ENCODE measurements at regions not wholly inside any gene's neighbourhood (a gene's known extent, or its start where the extent isn't known, plus 50 kb on each side); places are given as distances from the start of the nearest gene placed in this dataset.
A peak's percentile ranks its signal among the peaks of the same experiment; 100 is the strongest.

DNA sequence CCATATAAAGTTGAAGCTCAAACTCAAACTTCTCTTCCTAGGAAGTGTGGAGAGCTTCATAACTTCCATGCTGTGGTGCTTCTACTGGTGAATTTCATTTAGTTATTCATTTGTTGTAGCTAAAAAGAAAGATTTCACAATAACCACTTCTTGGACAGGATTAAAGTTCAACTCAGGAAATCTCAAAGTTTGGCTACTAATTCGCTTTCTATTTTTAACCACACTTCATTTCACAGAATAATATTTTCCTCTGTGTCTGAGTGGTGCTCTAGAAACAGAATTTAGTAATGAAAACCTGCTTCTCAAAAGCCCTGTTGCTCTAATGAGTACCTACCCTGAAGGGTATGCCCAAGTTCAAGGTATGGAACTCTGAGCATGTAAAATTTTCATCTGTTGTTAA lies 73.9 kb downstream of the ACTBL2 start:
- H3K27ac Mint-ChIP-seq: no peak overlapping the region
- H3K9me3 Mint-ChIP-seq: no peaks in the 10 kb centered on the region
- CTCF ChIA-PET: no interaction called here
- no peaks in the 10 kb centered on the region for H3K4me1 Mint-ChIP-seq
- H3K36me3 Mint-ChIP-seq: no peaks in the 10 kb centered on the region
- no peak overlapping the region for H3K4me3 Mint-ChIP-seq
- H3K27me3 Mint-ChIP-seq: no peaks in the 10 kb centered on the region
- no peak for DNase-seq

DNA sequence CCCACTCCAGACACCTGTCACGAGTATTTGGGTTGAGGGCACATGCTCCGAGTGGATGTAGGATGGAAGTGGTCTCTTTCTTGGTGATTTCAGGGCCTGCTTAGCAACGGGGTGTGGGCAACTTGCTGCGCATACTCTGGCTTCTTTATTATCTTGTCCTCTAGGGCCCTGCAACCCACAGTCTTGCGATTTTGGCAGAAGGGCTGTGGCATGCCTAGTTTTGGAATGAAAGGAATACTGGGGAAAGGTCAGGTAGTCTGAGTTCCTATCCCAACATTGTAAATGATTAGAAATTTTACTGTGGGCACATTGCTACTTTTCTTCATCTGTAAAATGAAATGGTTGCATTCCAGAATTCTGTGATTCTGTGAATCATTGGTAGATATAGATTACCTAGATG lies 74.3 kb downstream of the ACTBL2 start:
- no peak for DNase-seq

DNA sequence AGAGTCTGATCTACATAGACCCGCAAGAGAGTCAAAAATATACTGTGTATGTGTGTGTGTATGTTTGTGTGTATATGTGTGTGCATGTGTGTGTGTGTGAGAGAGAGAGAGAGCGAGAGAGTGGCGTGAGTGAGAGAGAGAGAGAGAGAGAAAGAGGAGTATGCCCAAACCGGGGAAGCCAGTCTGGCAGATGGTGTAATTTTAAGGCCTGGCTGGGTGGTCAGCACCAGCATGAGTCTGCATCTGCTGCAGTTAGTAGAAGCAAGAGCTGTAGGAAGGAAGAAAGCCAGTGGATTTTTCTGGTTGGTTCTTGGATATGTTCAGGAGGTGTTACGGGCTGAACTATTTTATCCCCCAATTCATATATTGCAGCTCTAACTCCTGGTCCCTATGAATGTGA lies 75.2 kb downstream of the ACTBL2 start:
- H3K27me3 Mint-ChIP-seq: no peaks in the 10 kb centered on the region
- no peaks in the 10 kb centered on the region for H3K36me3 Mint-ChIP-seq
- H3K4me3 Mint-ChIP-seq: no peak overlapping the region
- H3K4me1 Mint-ChIP-seq: no peaks in the 10 kb centered on the region
- H3K9me3 Mint-ChIP-seq: no peaks in the 10 kb centered on the region
- H3K27ac Mint-ChIP-seq: no peak overlapping the region
- no peak for DNase-seq
- CTCF ChIA-PET: no interaction called here

More for the DNA sequence above, 74.3 kb downstream of the ACTBL2 start:
- CTCF ChIA-PET: no interaction called here
- Mint-ChIP-seq H3K4me1 (no peaks in the 10 kb centered on the region), H3K36me3 (no peaks in the 10 kb centered on the region), H3K27me3 (no peaks in the 10 kb centered on the region), H3K4me3 (no peak overlapping the region), H3K9me3 (no peaks in the 10 kb centered on the region), H3K27ac (no peak overlapping the region)

DNA sequence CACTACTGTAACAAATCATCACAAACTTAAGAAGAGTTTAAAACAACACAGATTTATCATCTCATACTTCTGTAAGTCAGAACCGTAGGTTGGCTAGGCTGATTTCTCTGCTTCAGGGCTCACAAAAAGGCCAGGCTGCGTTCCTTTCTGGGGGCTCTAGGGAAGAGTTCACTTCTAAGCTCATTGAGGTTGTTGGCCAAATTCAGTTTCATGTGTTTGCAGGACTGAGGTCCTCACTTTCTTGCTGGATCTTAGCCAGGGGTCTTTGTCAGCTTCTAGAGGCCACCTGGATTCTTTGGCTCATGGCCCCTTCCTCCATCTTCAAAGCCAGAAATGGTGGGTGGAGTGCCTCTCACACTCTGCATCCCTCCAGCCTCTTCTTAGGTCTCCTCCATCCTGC lies 76.0 kb downstream of the ACTBL2 start:
- H3K9me3 Mint-ChIP-seq: no peaks in the 10 kb centered on the region
- DNase-seq: no peak
- H3K27me3 Mint-ChIP-seq: no peaks in the 10 kb centered on the region
- CTCF ChIA-PET: no interaction called here
- no peaks in the 10 kb centered on the region for H3K36me3 Mint-ChIP-seq
- no peak overlapping the region for H3K4me3 Mint-ChIP-seq
- no peak overlapping the region for H3K27ac Mint-ChIP-seq
- H3K4me1 Mint-ChIP-seq: no peaks in the 10 kb centered on the region

DNA sequence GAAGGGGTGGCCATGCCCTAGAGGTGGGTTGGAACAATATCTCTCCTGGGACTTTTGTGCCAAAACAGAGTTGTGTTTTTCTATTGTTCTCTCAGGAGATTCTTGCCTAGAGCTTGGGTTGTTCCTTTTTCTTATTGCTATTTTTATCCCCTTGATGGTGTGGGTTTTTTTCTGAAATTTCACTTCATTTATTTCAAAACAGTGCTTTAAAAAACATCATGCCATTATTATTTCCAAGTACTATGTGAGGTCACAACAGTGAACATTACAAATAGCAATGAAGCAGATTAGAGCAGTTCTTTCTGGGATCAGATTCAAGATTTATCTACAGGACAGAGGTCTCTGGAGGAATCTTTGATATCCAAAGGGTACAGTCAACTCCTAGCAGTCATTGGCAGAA lies 76.6 kb downstream of the ACTBL2 start:
- Mint-ChIP-seq H3K27ac (no peak overlapping the region), H3K9me3 (no peaks in the 10 kb centered on the region), H3K27me3 (no peaks in the 10 kb centered on the region), H3K4me1 (no peaks in the 10 kb centered on the region), H3K36me3 (no peaks in the 10 kb centered on the region), H3K4me3 (no peak overlapping the region)
- DNase-seq: no peak
- CTCF ChIA-PET: no interaction called here

DNA sequence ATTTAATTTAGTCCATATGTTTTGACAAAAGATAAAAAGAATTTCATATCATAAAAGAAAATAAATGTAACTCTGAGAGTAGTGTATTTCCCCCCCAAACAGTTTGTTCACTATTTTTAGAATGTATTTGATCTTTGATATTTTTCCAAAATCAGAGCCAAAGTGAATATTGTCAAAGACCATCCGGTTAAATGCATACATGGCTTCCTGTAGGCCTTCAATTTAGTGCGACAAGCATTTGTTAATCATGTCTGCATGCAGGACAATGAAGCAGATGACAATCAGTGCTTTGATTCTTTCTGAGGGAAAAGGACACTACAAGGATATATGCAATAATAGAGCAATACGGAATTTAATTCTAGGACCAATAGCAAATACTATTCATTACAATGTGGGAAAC lies 79.8 kb downstream of the ACTBL2 start:
- Mint-ChIP-seq H3K9me3 (no peaks in the 10 kb centered on the region), H3K4me1 (no peaks in the 10 kb centered on the region), H3K36me3 (no peaks in the 10 kb centered on the region), H3K27ac (no peak overlapping the region), H3K4me3 (no peak overlapping the region), H3K27me3 (no peaks in the 10 kb centered on the region)
- CTCF ChIA-PET: no interaction called here
- DNase-seq: no peak

DNA sequence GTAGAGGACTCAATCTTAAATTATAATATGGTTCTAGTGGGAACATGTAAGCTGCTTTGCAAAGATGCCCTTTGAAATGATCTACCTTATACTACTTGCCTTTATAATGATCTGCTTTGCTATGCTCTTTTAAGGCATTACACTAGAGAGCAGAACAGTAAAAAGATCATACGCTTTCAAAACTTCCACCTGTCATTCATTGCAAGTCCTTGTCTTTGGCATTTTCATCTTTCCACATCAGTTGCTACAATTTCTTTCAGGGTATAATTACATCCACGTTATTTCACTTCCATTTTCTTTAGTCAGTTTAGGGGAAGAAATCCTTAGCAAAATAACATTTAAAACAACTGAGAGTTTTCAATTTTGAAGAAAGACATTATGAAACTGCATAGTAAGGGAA lies 80.3 kb downstream of the ACTBL2 start:
- no peak overlapping the region for H3K4me3 Mint-ChIP-seq
- DNase-seq: no peak
- H3K9me3 Mint-ChIP-seq: no peaks in the 10 kb centered on the region
- CTCF ChIA-PET: no interaction called here
- no peaks in the 10 kb centered on the region for H3K27me3 Mint-ChIP-seq
- H3K4me1 Mint-ChIP-seq: no peaks in the 10 kb centered on the region
- H3K27ac Mint-ChIP-seq: no peak overlapping the region
- no peaks in the 10 kb centered on the region for H3K36me3 Mint-ChIP-seq

DNA sequence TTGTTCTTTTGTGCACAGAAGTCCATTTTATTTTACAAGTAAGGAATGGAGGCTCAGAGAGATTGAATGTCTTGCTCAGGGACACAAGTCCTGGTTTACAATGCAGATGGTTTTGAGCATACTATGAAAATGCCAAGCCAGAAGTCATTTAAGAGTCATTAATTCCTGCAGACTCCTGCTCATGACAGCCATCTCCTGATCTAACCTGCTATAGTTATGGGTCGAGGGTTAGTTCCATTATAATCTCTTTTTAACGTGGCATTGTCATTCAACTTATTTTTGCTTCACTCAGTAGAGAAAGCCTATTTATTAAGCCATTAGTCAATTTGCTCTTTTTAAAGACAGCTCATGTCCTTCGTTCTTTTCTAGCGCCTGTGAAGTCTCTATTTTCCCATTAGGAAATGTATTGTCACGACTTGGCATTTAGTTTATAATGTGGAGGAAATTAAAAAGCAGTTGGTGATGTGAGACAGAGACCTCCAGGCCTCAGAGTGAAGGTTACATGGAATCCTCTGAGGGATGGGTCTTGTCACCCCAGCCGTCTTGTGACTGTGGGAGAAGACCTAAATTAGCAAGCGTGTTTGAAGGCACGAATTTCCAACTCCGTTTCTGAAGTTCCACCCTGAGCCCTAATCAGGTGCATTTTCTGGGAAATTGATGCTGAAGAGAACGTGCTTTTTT lies 84.1 kb downstream of the ACTBL2 start:
- CTCF ChIA-PET: interaction anchor here (1.3 kb wide), 1 partner anchor 11 kb away, joined by 4 read pairs; no protein-coding TSS in a partner anchor
- Mint-ChIP-seq H3K4me3 (no peak overlapping the region), H3K4me1 (no peaks in the 10 kb centered on the region), H3K27me3 (no peaks in the 10 kb centered on the region), H3K36me3 (no peaks in the 10 kb centered on the region), H3K27ac (no peak overlapping the region), H3K9me3 (no peaks in the 10 kb centered on the region)
- no peak for DNase-seq

DNA sequence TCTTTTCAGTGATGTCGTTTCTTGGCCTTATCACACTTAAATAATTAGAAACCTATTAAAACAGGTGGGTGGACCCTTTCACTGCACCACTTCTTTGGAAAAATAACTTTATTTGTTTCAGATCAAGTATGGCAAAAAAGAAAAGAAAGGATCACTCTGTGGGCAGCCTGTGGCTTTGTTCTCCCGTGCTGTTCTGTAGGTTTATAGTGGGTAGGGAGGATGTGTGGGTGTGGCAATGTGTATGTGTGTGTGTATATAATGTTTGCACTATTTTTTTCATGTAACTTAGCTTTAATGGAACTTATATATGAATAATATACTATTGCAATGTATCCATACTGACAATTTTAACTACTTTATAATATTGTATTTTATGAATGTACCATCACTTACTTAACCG lies 85.9 kb downstream of the ACTBL2 start:
- H3K27ac Mint-ChIP-seq: no peak overlapping the region
- H3K4me1 Mint-ChIP-seq: no peaks in the 10 kb centered on the region
- H3K9me3 Mint-ChIP-seq: no peaks in the 10 kb centered on the region
- no peak overlapping the region for H3K4me3 Mint-ChIP-seq
- CTCF ChIA-PET: no interaction called here
- no peaks in the 10 kb centered on the region for H3K27me3 Mint-ChIP-seq
- no peaks in the 10 kb centered on the region for H3K36me3 Mint-ChIP-seq
- no peak for DNase-seq

DNA sequence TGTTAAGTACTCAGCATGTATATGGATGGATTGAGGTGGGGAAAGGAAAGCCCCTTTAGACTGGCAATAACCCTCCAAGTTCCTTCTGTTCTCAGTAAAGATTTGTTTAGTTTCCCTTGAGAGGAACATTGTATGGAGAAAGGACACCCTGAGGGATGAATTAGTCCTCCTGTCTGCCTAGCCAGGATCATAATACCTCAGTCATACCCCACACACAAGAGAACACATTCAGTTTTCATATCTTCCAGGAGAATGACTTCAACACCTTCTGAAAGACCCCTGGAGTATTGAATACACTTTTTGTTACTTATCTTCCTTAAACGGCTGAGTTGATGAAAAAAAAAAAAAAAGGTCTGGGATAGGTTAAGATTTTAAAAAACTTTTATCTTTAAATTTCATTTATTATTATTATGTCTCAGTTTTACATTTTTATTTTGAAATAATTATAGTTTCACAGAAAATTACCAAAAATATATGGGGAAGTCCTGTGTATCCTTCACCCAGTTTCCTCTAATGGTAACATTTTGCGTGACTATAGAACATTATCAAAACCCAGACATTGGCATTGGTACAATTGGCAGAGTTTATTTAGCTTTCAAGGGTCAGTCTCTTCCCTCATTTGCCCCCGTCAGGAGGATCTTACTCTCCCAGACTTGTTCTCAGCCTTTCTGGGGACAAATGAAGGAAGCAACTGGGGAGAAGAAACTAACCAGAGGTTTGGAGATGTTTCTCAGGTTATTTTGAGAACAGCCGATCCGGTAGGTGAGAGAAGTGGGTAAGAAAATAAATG lies 88.0 kb downstream of the ACTBL2 start:
- Mint-ChIP-seq H3K4me1 (no peaks in the 10 kb centered on the region), H3K27ac (no peak overlapping the region), H3K27me3 (no peaks in the 10 kb centered on the region), H3K4me3 (no peak overlapping the region), H3K36me3 (no peaks in the 10 kb centered on the region), H3K9me3 (no peaks in the 10 kb centered on the region)
- CTCF ChIA-PET: no interaction called here
- no peak for DNase-seq

DNA sequence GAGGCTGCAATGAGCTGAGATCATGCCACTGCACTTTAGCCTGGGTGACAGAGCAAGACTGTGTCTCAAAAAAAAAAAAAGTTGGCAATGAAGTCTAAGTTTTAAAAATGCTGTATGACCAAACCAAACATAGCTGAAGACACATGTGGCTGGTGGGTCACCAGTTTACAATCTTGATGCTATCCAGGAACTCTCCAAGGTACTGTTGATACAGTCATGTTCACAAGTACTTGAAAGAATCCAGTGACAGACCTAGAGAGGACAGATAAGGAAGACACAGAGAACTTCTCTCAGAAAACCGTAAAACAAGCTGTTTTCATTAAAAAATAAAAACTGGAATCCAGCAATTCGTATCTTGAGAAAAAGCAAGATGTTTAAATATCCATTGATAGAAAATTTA lies 95.7 kb downstream of the ACTBL2 start:
- Mint-ChIP-seq H3K27ac (no peak overlapping the region), H3K27me3 (peaks cover 3% of the 10 kb centered on the region), H3K4me3 (no peak overlapping the region), H3K4me1 (peaks cover 10% of the 10 kb centered on the region), H3K9me3 (no peaks in the 10 kb centered on the region), H3K36me3 (no peaks in the 10 kb centered on the region)
- no peak for DNase-seq
- CTCF ChIA-PET: interaction anchor here (0.6 kb wide), 1 partner anchor 15 kb away, joined by 5 read pairs; no protein-coding TSS in a partner anchor

DNA sequence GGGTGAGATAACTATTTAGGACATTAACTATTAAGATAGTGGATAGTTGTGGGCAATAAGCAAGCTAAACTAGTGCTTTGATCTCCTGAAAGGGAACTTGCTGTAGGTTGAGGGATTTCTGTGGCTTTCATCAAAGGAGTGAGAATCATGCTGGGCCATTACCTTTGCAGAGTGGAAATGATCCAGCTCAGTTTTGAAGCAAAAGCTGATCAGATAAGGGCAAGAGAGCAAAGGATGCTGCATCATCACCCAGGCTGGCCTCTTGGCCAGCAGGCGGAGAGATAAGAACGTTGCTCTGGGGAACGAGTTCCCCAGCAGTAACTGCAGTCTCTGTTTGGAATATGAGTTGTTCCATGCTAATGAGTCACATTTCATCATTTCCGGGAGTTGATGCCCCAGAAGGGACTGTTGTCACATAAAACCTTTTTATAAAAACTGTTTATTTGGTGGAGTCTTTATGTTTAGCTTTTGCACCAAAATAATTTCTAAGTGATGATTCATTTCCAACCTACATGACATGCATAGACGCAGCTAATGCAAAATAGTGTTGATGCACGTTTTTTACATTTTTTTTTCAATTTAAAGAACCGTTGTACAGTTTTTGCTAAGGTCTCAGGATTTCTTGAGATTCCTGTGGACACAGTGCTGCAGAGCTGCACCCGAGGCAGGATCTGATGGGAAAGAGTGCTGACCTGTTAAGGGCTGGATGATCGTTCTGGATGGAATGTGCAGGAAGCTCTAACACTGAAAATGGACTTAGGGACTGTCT lies 99.3 kb downstream of the ACTBL2 start:
- Mint-ChIP-seq H3K36me3 (no peaks in the 10 kb centered on the region), H3K27me3 (peaks cover 3% of the 10 kb centered on the region), H3K9me3 (no peaks in the 10 kb centered on the region), H3K4me3 (no peak overlapping the region), H3K27ac (no peak overlapping the region), H3K4me1 (peaks cover 10% of the 10 kb centered on the region)
- CTCF ChIA-PET: interaction anchor here (0.7 to 1.3 kb wide), 2 partner anchors 97 to 116 kb away, joined by 3 to 7 read pairs; no protein-coding TSS in a partner anchor
- peak; percentile 26 for DNase-seq

DNA sequence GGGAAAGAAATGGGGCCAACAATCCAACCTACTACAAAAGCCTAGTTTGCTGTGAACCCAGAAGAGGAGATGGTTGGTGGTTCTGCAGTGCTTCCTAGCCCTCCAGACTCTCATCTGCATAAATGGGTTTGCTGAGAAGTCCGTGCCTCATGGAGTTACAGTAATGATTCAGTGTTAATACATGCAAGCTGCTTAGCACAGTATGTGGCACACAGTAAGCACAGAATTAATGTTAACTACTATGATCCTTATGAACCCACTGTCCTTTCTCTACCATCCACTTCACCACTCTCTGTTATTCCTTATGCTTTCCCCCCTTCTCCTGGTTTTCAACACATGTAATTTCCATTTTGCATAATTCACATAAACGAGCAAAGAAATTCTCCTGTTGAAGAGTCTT lies 100.0 kb downstream of the ACTBL2 start:
- Mint-ChIP-seq H3K27ac (peak overlapping the region; percentile 30), H3K36me3 (no peaks in the 10 kb centered on the region), H3K4me3 (no peak overlapping the region), H3K9me3 (no peaks in the 10 kb centered on the region), H3K4me1 (peaks cover 10% of the 10 kb centered on the region), H3K27me3 (peaks cover 3% of the 10 kb centered on the region)
- CTCF ChIA-PET: interaction anchor here (1.3 kb wide), 1 partner anchor 117 kb away, joined by 7 read pairs; no protein-coding TSS in a partner anchor
- DNase-seq: no peak

DNA sequence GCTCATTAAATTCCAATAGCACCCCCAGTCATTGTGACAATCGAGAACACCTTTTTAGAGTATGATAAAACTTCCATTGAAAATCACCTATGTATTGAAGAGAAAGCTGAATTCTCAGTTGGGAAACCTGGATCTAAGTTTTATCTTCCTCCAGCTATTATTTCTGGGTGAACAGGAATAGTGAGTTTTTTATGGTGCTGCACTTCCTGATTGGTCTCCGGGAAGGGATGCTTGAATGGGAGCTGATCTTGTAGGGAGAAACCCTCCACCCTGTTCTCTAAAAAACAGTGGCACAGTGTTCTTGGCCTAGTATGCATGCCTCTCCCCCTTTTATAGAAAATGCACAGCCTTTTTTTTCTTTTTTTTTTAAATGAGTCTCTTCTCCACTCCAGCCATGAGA lies 112.2 kb downstream of the ACTBL2 start:
- CTCF ChIA-PET: no interaction called here
- no peak for DNase-seq
- no peaks in the 10 kb centered on the region for H3K4me1 Mint-ChIP-seq
- no peak overlapping the region for H3K4me3 Mint-ChIP-seq
- no peaks in the 10 kb centered on the region for H3K36me3 Mint-ChIP-seq
- H3K9me3 Mint-ChIP-seq: no peaks in the 10 kb centered on the region
- no peak overlapping the region for H3K27ac Mint-ChIP-seq
- H3K27me3 Mint-ChIP-seq: no peaks in the 10 kb centered on the region
